ENCODE measurements at regions not wholly inside any gene's neighbourhood (a gene's known extent, or its start where the extent isn't known, plus 50 kb on each side); places are given as distances from the start of the nearest gene placed in this dataset.

DNA sequence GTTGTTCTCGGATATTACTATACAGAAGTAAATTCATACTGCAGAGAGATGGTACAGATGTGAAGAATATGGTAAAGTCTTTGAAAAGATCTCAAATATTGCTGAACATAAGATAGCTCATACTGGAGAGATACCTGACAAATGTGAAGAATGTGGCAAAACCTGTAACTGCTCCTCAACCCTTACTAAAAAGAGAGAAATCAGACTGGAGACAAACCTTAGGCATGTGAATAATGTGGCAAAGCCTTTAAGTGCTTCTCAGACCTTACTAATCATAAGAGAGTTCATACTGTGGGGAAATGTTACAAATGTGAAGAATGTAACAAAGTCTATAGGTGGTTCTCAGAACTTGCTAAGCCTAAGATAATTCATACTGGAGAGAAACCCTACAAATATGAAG is 986.0 kb upstream of the TSPY4 start:
- no peak for TF ChIP-seq CTCF (conservative IDR thresholded peaks at IDR 0.05)
- H3K27ac ChIP-seq, result no peak overlapping the region

DNA sequence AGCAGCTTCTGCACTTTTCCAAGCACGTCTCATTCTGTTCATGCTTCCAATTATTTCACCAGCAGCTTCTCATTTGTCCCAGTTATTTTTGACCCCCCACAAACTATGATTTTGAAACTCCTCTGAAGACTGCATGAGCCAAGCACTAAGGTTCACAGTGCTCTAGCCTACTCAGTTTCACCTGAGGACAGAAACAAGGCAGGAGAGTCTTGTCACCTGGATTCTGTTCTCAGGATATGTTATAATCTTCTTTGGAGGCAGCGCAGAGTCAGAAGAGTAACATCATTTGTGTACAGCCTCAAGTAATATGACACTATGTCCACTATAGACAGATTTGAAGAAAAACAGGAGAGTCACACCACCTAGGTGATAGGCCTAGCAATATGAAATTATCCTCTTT is 985.1 kb upstream of the TSPY4 start:
- no peak for TF ChIP-seq CTCF (conservative IDR thresholded peaks at IDR 0.05)

GRCh38 chrY:8358161-8358560 is 979.1 kb upstream of the TSPY4 start:
- no peak overlapping the region for H3K27ac ChIP-seq
- TF ChIP-seq CTCF (conservative IDR thresholded peaks at IDR 0.05), result no peak

More for the DNA sequence above, 985.1 kb upstream of the TSPY4 start:
- H3K27ac ChIP-seq, result no peak overlapping the region

DNA sequence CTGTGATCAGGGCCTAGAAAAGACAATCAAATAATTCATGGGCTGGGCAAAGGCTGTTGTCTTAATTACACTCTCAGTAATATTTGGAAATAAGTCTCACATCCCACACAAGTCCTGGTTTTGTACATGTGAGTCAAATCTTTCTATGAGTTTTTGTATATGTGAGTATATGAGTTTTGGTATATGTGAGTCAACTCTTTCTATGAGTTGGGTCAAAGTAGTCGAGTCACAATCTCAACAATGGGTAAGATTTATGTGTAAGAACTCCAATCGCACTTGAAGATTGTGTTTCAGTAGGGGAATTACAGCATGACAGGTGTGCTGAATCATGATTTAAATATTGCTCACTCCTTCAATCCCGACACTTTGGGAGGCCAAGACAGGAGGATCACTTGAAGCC is 975.5 kb upstream of the TSPY4 start:
- TF ChIP-seq CTCF (conservative IDR thresholded peaks at IDR 0.05), result no peak

DNA sequence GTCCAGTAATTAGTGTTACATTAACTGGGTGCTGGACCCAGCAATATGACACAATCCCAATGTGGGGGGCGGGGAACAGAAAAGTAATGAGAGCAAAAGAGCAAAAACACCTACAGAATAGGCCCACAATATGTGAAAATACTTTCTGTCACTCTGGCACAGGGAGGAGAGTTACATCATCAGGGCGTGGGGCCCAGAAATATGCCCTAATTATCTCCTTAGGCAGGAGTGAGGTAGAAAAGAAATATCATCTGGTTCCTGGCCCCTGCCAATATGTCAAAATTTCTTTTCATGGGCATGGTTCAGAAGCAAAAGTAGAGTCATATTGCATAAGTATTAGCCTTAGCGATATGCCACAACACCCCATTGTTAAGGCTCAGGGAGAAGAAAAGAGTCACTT is 959.8 kb upstream of the TSPY4 start:
- no peak overlapping the region for H3K27ac ChIP-seq
- TF ChIP-seq CTCF (conservative IDR thresholded peaks at IDR 0.05), result no peak

More for the DNA sequence above, 975.5 kb upstream of the TSPY4 start:
- no peak overlapping the region for H3K27ac ChIP-seq

- no peak overlapping the region for H3K27ac ChIP-seq
- TF ChIP-seq CTCF (conservative IDR thresholded peaks at IDR 0.05), result no peak
Observed at GRCh38 chrY:8379800-8380199, 957.5 kb upstream of the TSPY4 start.

GRCh38 chrY:8381425-8381824 is 955.8 kb upstream of the TSPY4 start:
- H3K27ac ChIP-seq, result no peak overlapping the region
- TF ChIP-seq CTCF (conservative IDR thresholded peaks at IDR 0.05), result no peak

GRCh38 chrY:8386053-8386452 is 951.2 kb upstream of the TSPY4 start:
- no peak for TF ChIP-seq CTCF (conservative IDR thresholded peaks at IDR 0.05)

More at GRCh38 chrY:8386053-8386452, 951.2 kb upstream of the TSPY4 start:
- H3K27ac ChIP-seq, result no peak overlapping the region

Data from VCaP (cell line).